EL (cell line): ENCODE measurements at regions not wholly inside any gene's neighbourhood (a gene's known extent, or its start where the extent isn't known, plus 50 kb on each side); places are given as distances from the start of the nearest gene placed in this dataset.
"Not testable (repeated sequence)": the region's sequence is repeated elsewhere in the genome, so short reads cannot be mapped to it uniquely, and the experiment has no call there.

Experiments used
- DNase-seq: peaks from one replicate; pipeline ENCODE4 v3.0.0-alpha.2; 2016

GRCh38 chr1:245102149-245102548 lies 52.6 kb upstream of the KIF26B start:
- not testable (repeated sequence) for DNase-seq

GRCh38 chr1:245099401-245099800 lies 55.4 kb upstream of the KIF26B start:
- DNase-seq, result no peak

- no peak for DNase-seq
These were observed 55.9 kb upstream of the KIF26B start for GRCh38 chr1:245098924-245099323.

GRCh38 chr1:245096311-245097066 lies 58.3 kb upstream of the KIF26B start:
- DNase-seq, result no peak

DNA sequence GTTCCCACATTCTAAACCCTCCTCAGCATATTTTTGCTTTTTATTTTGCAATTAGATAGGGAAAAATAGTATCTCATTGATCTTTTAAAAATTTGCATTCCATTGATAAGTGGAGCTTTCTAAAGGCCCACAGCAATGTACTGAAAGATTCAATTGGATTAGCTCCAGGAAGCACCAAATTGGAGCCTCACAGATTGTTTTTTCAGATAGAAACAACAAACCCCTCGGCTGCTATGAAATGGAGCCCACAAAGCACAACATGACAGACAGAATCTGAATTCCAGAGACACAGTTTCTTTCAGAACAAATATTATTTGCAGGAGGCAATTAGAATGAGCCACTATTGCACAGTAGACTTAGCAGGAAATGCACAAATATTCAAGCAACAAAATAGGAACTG lies 58.9 kb upstream of the KIF26B start:
- DNase-seq, result no peak

DNA sequence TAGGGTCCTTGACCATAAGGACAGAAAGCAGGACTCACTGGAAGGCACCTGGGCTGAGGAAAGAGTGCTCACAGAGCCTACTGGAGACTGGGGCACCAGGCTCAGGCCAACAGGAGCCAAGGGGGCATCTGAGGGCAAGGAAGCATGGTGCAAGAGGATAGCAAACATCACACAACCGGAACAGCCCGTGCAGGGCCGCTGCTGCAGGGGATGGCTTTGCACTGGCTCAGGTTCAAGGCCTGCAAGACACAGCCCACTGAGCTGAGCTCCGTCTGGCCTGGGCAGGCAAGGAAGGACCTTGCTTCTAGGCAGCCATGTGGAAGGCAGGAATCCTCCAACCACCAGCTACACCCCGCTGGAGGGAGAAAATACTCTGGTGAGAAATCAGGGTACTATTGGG lies 59.8 kb upstream of the KIF26B start:
- DNase-seq, result no peak

DNA sequence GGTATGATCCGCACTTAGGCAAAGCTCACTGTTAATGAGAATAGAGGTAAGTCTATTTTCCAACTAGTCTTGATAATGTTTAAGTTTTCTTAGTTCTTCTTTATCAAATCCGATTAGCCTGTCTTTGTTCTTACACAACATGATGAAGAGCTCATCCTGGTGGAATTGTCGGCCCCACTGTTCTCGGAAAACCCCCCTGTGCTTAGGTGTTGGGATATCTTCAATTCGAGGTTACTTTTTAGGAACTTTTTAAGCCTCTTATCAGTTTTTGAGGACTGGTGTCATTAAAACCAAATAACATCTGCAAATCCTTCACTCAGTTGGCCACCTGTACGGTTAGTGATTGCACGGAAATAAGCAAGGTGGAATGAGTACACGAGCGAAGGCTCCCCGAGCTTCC lies 60.7 kb upstream of the KIF26B start:
- DNase-seq, result no peak

GRCh38 chr1:245092638-245092976 lies 62.2 kb upstream of the KIF26B start:
- no peak for DNase-seq

- DNase-seq, result peak; percentile 99
These were observed 62.8 kb upstream of the KIF26B start for GRCh38 chr1:245091818-245092637.

- DNase-seq, result peak; percentile 4
These were observed 63.6 kb upstream of the KIF26B start for GRCh38 chr1:245091171-245091621.

DNA sequence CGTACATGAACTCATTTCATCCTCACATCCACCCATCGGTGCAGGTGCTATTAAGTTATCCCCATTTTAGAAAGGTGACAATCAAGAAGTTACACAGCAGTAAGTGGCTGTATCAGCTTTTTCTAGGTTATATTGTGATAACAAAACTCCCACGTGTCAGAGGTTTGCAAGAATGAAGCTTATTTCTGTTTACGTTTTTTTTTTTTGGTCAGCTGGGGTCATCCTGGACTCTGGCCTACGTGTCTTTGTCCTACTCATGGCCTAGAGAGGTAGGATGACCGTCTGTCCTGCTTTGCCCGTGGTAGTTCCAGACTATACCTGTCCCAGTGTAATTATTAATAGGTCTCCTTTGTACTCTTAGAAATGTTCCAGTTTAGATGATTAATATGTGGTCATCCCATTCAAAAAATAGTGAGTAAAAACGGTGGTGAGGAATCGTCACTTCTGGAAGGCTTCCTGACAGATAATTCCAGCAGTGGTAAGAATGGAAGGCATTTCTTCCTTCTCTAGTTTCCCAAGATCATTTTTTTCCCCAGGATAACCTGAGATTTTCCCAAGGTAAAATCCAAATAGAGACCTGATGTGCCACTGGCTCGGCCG lies 64.2 kb upstream of the KIF26B start:
- no peak for DNase-seq

- DNase-seq, result no peak
These were observed 67.1 kb upstream of the KIF26B start for GRCh38 chr1:245087723-245088122.

- peak; percentile 67 for DNase-seq
These were observed 68.3 kb upstream of the KIF26B start for GRCh38 chr1:245086389-245086969.

- peak; percentile 95 for DNase-seq
These were observed 69.2 kb upstream of the KIF26B start for GRCh38 chr1:245085508-245086095.

DNA sequence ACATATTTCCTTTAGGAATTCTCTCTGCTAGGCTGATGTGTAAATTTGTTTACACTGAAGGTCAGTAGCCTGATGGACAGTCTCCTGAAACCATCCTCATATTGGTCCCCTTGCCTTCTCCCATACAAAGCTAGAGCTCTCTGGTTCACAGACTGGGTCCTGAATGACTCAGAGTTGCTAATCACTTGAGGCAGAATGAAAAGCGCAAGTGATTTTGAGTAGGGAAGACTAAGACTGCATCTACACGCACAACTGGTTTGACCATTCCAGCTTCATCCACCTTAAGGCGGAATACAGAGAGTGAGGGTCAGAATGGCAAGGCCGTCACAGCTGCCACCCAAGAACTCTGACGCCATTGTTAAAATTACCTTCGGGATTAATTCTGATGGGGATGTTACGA lies 70.2 kb upstream of the KIF26B start:
- DNase-seq, result peak; percentile 16

DNA sequence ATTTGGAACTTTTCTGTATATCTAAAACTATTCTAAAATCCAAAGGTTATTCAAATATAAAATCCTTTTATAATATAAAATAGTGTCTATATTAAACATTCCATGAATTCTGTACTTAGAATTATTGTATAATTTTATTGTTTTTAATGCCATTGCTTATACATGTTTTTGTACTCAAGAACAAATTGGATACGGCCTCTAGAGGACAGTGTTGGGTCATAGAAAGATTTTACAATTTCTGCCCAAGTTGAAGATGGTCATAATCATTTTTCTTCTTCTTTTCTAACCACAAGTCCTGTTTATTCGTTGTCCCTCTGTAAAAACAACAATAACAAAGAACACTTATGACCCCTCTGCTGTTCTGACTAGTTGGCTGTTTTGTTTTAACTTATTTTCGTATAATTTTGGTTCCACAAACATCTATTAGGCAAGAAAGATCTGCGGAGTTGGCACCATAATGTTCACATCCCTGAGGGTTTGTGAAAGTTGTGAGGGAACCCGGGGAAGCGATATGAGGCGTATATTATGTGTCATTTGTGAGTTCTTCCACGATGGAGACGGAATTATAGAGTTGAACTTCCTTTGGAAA lies 75.7 kb upstream of the KIF26B start:
- DNase-seq, result peak; percentile 53

GRCh38 chr1:245074898-245075297 lies 79.9 kb upstream of the KIF26B start:
- no peak for DNase-seq

GRCh38 chr1:245074232-245074747 lies 80.5 kb upstream of the KIF26B start:
- DNase-seq, result peak; percentile 24

- no peak for DNase-seq
These were observed 83.8 kb upstream of the KIF26B start for GRCh38 chr1:245070836-245071615.

GRCh38 chr1:245067257-245067656 lies 87.5 kb upstream of the KIF26B start:
- peak; percentile 10 for DNase-seq

GRCh38 chr1:245062741-245063305 lies 92.0 kb upstream of the KIF26B start:
- DNase-seq, result no peak
